PC-3 (cell line): ENCODE measurements at regions not wholly inside any gene's neighbourhood (a gene's known extent, or its start where the extent isn't known, plus 50 kb on each side); places are given as distances from the start of the nearest gene placed in this dataset.

ENCODE experiments used
- CTCF ChIP-seq: fragments of 300-600 bp; sonication (generic); conservative IDR thresholded peaks from 2 replicates; pipeline ENCODE4 v1.5.1; 2017; ENCODE audit warnings: antibody characterized with exemption, low read depth, mild to moderate bottlenecking, low read length
- EZH2phosphoT487 ChIP-seq: fragments of 300-600 bp; sonication (generic); IDR thresholded peaks from 2 replicates; pipeline ENCODE4 v1.6.1; 2018; ENCODE audit warnings: mild to moderate bottlenecking, antibody characterized with exemption, low read length, borderline replicate concordance

GRCh38 chr15:69663982-69664381 lies 211.4 kb downstream of the RPLP1 start:
- no peak for TF ChIP-seq CTCF
- TF ChIP-seq EZH2phosphoT487: no peak
